IMR-90 (cell line): ENCODE measurements at regions not wholly inside any gene's neighbourhood (a gene's known extent, or its start where the extent isn't known, plus 50 kb on each side); places are given as distances from the start of the nearest gene placed in this dataset.

Experiments used
- ATAC-seq: fragments of 200-7000 bp; cut with Tn5 transposase; 2 replicates; pipeline ENCODE4 v1.9.1; 2020; ENCODE audit warnings: low read depth, mild to moderate bottlenecking, moderate library complexity
- BruUV-seq: library from RNA; stranded (reverse); fragments of 400-500 nt; replicated peaks from 2 replicates; lab custom pipeline; 2021; lab: Mats Ljungman, UMichigan
- CTCF ChIA-PET: fragments of 300-600 bp; formaldehyde crosslinking; extraction: SDS; loops from one replicate; lab custom pipeline; 2021; ENCODE audit warnings: antibody characterized with exemption; lab: Yijun Ruan, JAX
- POLR2A ChIA-PET: fragments of 300-600 bp; sonication (Branson Sonifier 250); formaldehyde crosslinking; loops from one replicate; lab custom pipeline; 2022; ENCODE audit warnings: antibody characterized with exemption; ENCODE audit not compliant: unreplicated experiment; lab: Charles Lee
- DNase-seq: peaks from one replicate; pipeline ENCODE4 v3.0.0; 2013
- H2AFZ ChIP-seq: replicated peaks from 2 replicates; pipeline ENCODE3; 2013; ENCODE audit warnings: low read length, mild to moderate bottlenecking; ENCODE audit not compliant: poor library complexity
- H2AK5ac ChIP-seq: 2 replicates; pipeline ENCODE4 v1.6.1; 2013; ENCODE audit warnings: low read depth, low read length, inconsistent platforms
- H2AK9ac ChIP-seq: replicated peaks from 2 replicates; pipeline ENCODE3; 2013; ENCODE audit warnings: mild to moderate bottlenecking, low read depth, low read length, moderate library complexity; ENCODE audit not compliant: poor library complexity
- H2BK120ac ChIP-seq: 2 replicates; pipeline ENCODE4 v1.6.1; 2013; ENCODE audit warnings: low read depth, low read length, inconsistent platforms
- H2BK15ac ChIP-seq: 3 replicates; pipeline ENCODE4 v1.6.1; 2013; ENCODE audit warnings: low read depth, low read length, inconsistent platforms
- H2BK20ac ChIP-seq: 2 replicates; pipeline ENCODE4 v1.6.1; 2013; ENCODE audit warnings: low read depth, mild to moderate bottlenecking, inconsistent platforms, low read length, moderate library complexity
- H2BK5ac ChIP-seq: 2 replicates; pipeline ENCODE4 v1.6.1; 2013; ENCODE audit warnings: mild to moderate bottlenecking, low read depth, low read length, inconsistent platforms; ENCODE audit not compliant: poor library complexity, severe bottlenecking
- H3K14ac ChIP-seq: replicated peaks from 2 replicates; pipeline ENCODE4 v1.6.1; 2013; ENCODE audit warnings: low read depth, low read length, inconsistent platforms
- H3K18ac ChIP-seq: 2 replicates; pipeline ENCODE4 v1.6.1; 2013; ENCODE audit warnings: low read depth, low read length, control low read depth
- H3K23ac ChIP-seq: 2 replicates; pipeline ENCODE4 v1.6.1; 2013; ENCODE audit warnings: low read depth, low read length, inconsistent platforms
- H3K27ac ChIP-seq: 2 replicates; pipeline ENCODE4 v1.5.1; 2013; ENCODE audit warnings: mild to moderate bottlenecking, control low read depth, low read length; ENCODE audit not compliant: insufficient read depth
- H3K27me3 ChIP-seq: 2 replicates; pipeline ENCODE4 v1.6.1; 2013; ENCODE audit warnings: low read length; ENCODE audit not compliant: control insufficient read depth, insufficient read depth
- H3K36me3 ChIP-seq: 2 replicates; pipeline ENCODE4 v1.6.1; 2013; ENCODE audit warnings: low read length, mixed read lengths; ENCODE audit not compliant: control insufficient read depth, insufficient read depth
- H3K4ac ChIP-seq: 2 replicates; pipeline ENCODE4 v1.6.1; 2013; ENCODE audit warnings: low read depth, low read length, inconsistent platforms
- H3K4me1 ChIP-seq: 2 replicates; pipeline ENCODE4 v1.6.1; 2013; ENCODE audit warnings: low read length, mixed read lengths; ENCODE audit not compliant: control insufficient read depth, insufficient read depth
- H3K4me2 ChIP-seq: 2 replicates; pipeline ENCODE4 v1.6.1; 2013; ENCODE audit warnings: low read depth, mild to moderate bottlenecking, control low read depth, low read length, moderate library complexity
- H3K4me3 ChIP-seq: 2 replicates; pipeline ENCODE4 v1.5.1; 2013; ENCODE audit warnings: low read depth, mild to moderate bottlenecking, control low read depth, low read length, moderate library complexity; ENCODE audit not compliant: insufficient read depth
- H3K56ac ChIP-seq: 2 replicates; pipeline ENCODE4 v1.6.1; 2013; ENCODE audit warnings: low read length, inconsistent platforms; ENCODE audit not compliant: insufficient read depth; ENCODE audit errors: extremely low read depth
- H3K79me1 ChIP-seq, 2 experiments: 2 replicates each; pipeline ENCODE4 v1.6.1; 2013; ENCODE audit warnings: low read length in 2 of 2, inconsistent platforms in 1 of 2, low read depth in 1 of 2
- H3K9ac ChIP-seq: 2 replicates; pipeline ENCODE4 v1.6.1; 2013; ENCODE audit warnings: low read depth, low read length, control low read depth
- H3K9me1 ChIP-seq: 2 replicates; pipeline ENCODE4 v1.6.1; 2013; ENCODE audit warnings: low read length, inconsistent platforms; ENCODE audit not compliant: insufficient read depth
- H3K9me3 ChIP-seq: 2 replicates; pipeline ENCODE4 v1.6.1; 2013; ENCODE audit warnings: low read length; ENCODE audit not compliant: control insufficient read depth, insufficient read depth
- H4K20me1 ChIP-seq: 2 replicates; pipeline ENCODE4 v1.6.1; 2013; ENCODE audit warnings: low read length, inconsistent platforms; ENCODE audit not compliant: insufficient read depth
- H4K5ac ChIP-seq: 2 replicates; pipeline ENCODE4 v1.6.1; 2013; ENCODE audit warnings: mild to moderate bottlenecking, low read depth, low read length, control low read depth
- H4K8ac ChIP-seq, 2 experiments: 2 replicates each; pipeline ENCODE4 v1.6.1; 2013; ENCODE audit warnings: low read depth in 2 of 2, low read length in 2 of 2, control low read depth in 1 of 2, inconsistent platforms in 1 of 2
- H4K91ac ChIP-seq: 2 replicates; pipeline ENCODE4 v1.6.1; 2013; ENCODE audit warnings: low read depth, low read length, inconsistent platforms; ENCODE audit not compliant: insufficient read depth
- BHLHE40 ChIP-seq: fragments of 150-350 bp; IDR thresholded peaks from 2 replicates; pipeline ENCODE4 v1.6.1; 2016; ENCODE audit warnings: mild to moderate bottlenecking, low read depth, low read length
- CEBPB ChIP-seq: IDR thresholded peaks from 2 replicates; pipeline ENCODE4 v1.6.1; 2012; ENCODE audit warnings: low read depth, low read length, improper control_type of control experiment
- CHD1 ChIP-seq: IDR thresholded peaks from 2 replicates; pipeline ENCODE4 v1.6.1; 2012; ENCODE audit warnings: low read depth, low read length, improper control_type of control experiment
- MAFK ChIP-seq: IDR thresholded peaks from 2 replicates; pipeline ENCODE4 v1.6.1; 2012; ENCODE audit warnings: low read depth, low read length, improper control_type of control experiment
- MAZ ChIP-seq: IDR thresholded peaks from 2 replicates; pipeline ENCODE4 v1.6.1; 2012; ENCODE audit warnings: low read depth, mild to moderate bottlenecking, low read length, improper control_type of control experiment, moderate library complexity, borderline replicate concordance
- MXI1 ChIP-seq: IDR thresholded peaks from 2 replicates; pipeline ENCODE4 v1.6.1; 2012; ENCODE audit warnings: low read depth, mild to moderate bottlenecking, low read length, moderate library complexity, borderline replicate concordance
- NFE2L2 ChIP-seq: fragments of 150-350 bp; IDR thresholded peaks from 2 replicates; pipeline ENCODE4 v1.6.1; 2016; ENCODE audit warnings: low read depth, mild to moderate bottlenecking, low read length
- POLR2A ChIP-seq: IDR thresholded peaks from 2 replicates; pipeline ENCODE4 v1.6.1; 2012; ENCODE audit warnings: mild to moderate bottlenecking, low read depth, low read length
- RAD21 ChIP-seq: IDR thresholded peaks from 2 replicates; pipeline ENCODE4 v1.6.1; 2012; ENCODE audit warnings: low read length, improper control_type of control experiment
- RCOR1 ChIP-seq: IDR thresholded peaks from 2 replicates; pipeline ENCODE4 v1.6.1; 2012; ENCODE audit warnings: mild to moderate bottlenecking, low read length, improper control_type of control experiment; ENCODE audit not compliant: insufficient replicate concordance
- RFX5 ChIP-seq: IDR thresholded peaks from 2 replicates; pipeline ENCODE4 v1.8.0; 2012; ENCODE audit warnings: low read depth, mild to moderate bottlenecking, low read length, moderate library complexity
- SMC3 ChIP-seq: fragments of 150-350 bp; IDR thresholded peaks from 2 replicates; pipeline ENCODE4 v1.6.1; 2016; ENCODE audit warnings: low read depth, mild to moderate bottlenecking, antibody characterized with exemption, low read length, moderate library complexity
- WGBS, 2 experiments: methylation state at CpG; one replicate each; pipeline versions ENCODE4 v1.1.5 to v1.1.7; 2013; ENCODE audit warnings: missing lambda C conversion rate in 2 of 2; ENCODE audit not compliant: insufficient read length in 1 of 2; ENCODE audit errors: extremely low coverage in 2 of 2; 5-methylcytosine and 5-hydroxymethylcytosine counted together
- dilution Hi-C: fragments of 300-500 bp; cut with HindIII; formaldehyde crosslinking; loops from one replicate; pipeline ENCODE4 v1.14.3; 2018; ENCODE audit warnings: low sequenced_read_pairs; ENCODE audit not compliant: unreplicated experiment
- in situ Hi-C: fragments of 300-500 bp; cut with MboI; formaldehyde crosslinking; loops from 3 replicates; pipeline ENCODE4 v1.14.3; 2019; ENCODE audit warnings: low sequenced_read_pairs, inconsistent platforms, mixed read lengths
- intact Hi-C: fragments of 100-400 bp; cut with micrococcal nuclease; formaldehyde crosslinking; loops from 2 replicates; pipeline ENCODE4 v1.10.0; 2022
- TF ChIP-seq, protein P1 (sequence below): conservative IDR thresholded peaks from 2 replicates; pipeline ENCODE4 v1.5.1; 2012; ENCODE audit warnings: mild to moderate bottlenecking, low read depth, low read length, improper control_type of control experiment
- TF ChIP-seq, protein P2 (sequence below): fragments of 150-350 bp; IDR thresholded peaks from 2 replicates; pipeline ENCODE4 v1.6.1; 2017; ENCODE audit warnings: mild to moderate bottlenecking, antibody characterized with exemption, low read length, low read depth

DNA sequence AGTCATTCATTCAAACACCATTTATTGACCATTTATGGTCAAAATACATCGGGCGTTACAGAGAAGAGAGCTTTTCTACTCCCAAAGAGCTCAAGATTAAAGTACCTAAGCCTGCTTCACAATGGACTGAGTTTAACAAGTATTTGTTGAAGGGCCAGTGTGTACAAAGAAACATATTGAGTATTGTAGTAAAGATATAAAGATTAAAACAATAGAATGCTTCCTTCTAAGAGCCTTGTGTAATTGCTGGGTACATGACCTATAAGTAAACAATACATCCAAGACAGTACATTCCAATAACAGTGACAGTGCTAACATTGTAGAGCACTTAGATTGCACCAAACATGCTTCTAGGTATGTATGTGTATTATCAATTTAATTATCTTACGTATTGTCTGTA, 695.5 kb downstream of the PCDH7 start:
- POLR2A ChIA-PET = no interaction called here
- Histone ChIP-seq H3K4me1 (no peaks in the 10 kb centered on the region), H4K20me1 (no peaks in the 10 kb centered on the region), H2BK20ac (no peak overlapping the region), H2AFZ (no peak overlapping the region), H3K4me2 (no peak overlapping the region), H3K4me3 (no peak overlapping the region), H3K9me3 (no peaks in the 10 kb centered on the region), H3K56ac (no peak overlapping the region), H3K9ac (no peak overlapping the region), H2BK5ac (no peak overlapping the region), H3K27ac (no peak overlapping the region), H2BK15ac (no peak overlapping the region), H2AK9ac (no peak overlapping the region), H3K79me1 (no peaks in the 10 kb centered on the region), H4K5ac (no peak overlapping the region), H3K4ac (no peak overlapping the region), H3K23ac (no peak overlapping the region), H3K18ac (no peak overlapping the region), H2BK120ac (no peak overlapping the region), H2AK5ac (no peak overlapping the region), H3K36me3 (no peaks in the 10 kb centered on the region), H3K14ac (no peak overlapping the region), H3K27me3 (no peaks in the 10 kb centered on the region), H3K9me1 (no peaks in the 10 kb centered on the region), H4K8ac (no peak overlapping the region), H4K91ac (no peak overlapping the region)
- BruUV-seq = no TSS peak
- CTCF ChIA-PET = interaction anchor here (0.6 kb wide), 1 partner anchor 721 kb away, joined by 5 read pairs; no protein-coding TSS in a partner anchor
- dilution Hi-C loops = no loop called here
- intact Hi-C loops = no loop called here
- in situ Hi-C loops = no loop called here
- WGBS, 2 experiments = no CpG with 5 or more reads among the region's 3 CpGs
- TF ChIP-seq CEBPB = no peak
- TF ChIP-seq CHD1 = no peak
- TF ChIP-seq, protein P1, sequence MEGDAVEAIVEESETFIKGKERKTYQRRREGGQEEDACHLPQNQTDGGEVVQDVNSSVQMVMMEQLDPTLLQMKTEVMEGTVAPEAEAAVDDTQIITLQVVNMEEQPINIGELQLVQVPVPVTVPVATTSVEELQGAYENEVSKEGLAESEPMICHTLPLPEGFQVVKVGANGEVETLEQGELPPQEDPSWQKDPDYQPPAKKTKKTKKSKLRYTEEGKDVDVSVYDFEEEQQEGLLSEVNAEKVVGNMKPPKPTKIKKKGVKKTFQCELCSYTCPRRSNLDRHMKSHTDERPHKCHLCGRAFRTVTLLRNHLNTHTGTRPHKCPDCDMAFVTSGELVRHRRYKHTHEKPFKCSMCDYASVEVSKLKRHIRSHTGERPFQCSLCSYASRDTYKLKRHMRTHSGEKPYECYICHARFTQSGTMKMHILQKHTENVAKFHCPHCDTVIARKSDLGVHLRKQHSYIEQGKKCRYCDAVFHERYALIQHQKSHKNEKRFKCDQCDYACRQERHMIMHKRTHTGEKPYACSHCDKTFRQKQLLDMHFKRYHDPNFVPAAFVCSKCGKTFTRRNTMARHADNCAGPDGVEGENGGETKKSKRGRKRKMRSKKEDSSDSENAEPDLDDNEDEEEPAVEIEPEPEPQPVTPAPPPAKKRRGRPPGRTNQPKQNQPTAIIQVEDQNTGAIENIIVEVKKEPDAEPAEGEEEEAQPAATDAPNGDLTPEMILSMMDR = no peak
- TF ChIP-seq NFE2L2 = no peak
- TF ChIP-seq RFX5 = no peak
- TF ChIP-seq MAZ = no peak
- no peak for TF ChIP-seq POLR2A
- TF ChIP-seq SMC3 = no peak
- no peak for TF ChIP-seq MAFK
- TF ChIP-seq BHLHE40 = no peak
- no peak for TF ChIP-seq MXI1
- TF ChIP-seq, protein P2, sequence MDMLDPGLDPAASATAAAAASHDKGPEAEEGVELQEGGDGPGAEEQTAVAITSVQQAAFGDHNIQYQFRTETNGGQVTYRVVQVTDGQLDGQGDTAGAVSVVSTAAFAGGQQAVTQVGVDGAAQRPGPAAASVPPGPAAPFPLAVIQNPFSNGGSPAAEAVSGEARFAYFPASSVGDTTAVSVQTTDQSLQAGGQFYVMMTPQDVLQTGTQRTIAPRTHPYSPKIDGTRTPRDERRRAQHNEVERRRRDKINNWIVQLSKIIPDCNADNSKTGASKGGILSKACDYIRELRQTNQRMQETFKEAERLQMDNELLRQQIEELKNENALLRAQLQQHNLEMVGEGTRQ = no peak
- TF ChIP-seq RAD21 = no peak
- TF ChIP-seq RCOR1 = no peak
- ATAC-seq (no peak), DNase-seq (no peak)
